ENCODE measurements at regions not wholly inside any gene's neighbourhood (a gene's known extent, or its start where the extent isn't known, plus 50 kb on each side); places are given as distances from the start of the nearest gene placed in this dataset.

GRCh38 chr5:134463991-134464760 lies 52.5 kb upstream of the CDKN2AIPNL start:
- no peak for TF ChIP-seq CTCF (IDR thresholded peaks at IDR 0.05)
- ATAC-seq (ENCODE audit: low FRiP score) (no peak), DNase-seq (ENCODE audit: low spot score) (no peak)

- DNase-seq (ENCODE audit: low spot score) (no peak), ATAC-seq (ENCODE audit: low FRiP score) (no peak)
- no peak for TF ChIP-seq CTCF (IDR thresholded peaks at IDR 0.05)
These were observed 51.6 kb upstream of the CDKN2AIPNL start for GRCh38 chr5:134463176-134463720.

- no peak for DNase-seq (ENCODE audit: low spot score)
- no peak for TF ChIP-seq CTCF (IDR thresholded peaks at IDR 0.05)
These were observed 51.1 kb upstream of the CDKN2AIPNL start for GRCh38 chr5:134462761-134463160.

GRCh38 chr5:134462047-134462575 lies 50.4 kb upstream of the CDKN2AIPNL start:
- TF ChIP-seq CTCF (IDR thresholded peaks at IDR 0.05) = no peak
- DNase-seq (ENCODE audit: low spot score) (no peak), ATAC-seq (ENCODE audit: low FRiP score) (no peak)

More at GRCh38 chr5:134462761-134463160, 51.1 kb upstream of the CDKN2AIPNL start:
- no peak for ATAC-seq (ENCODE audit: low FRiP score)

Measured in omental fat pad (tissue), 3 donors.